ENCODE measurements at regions not wholly inside any gene's neighbourhood (a gene's known extent, or its start where the extent isn't known, plus 50 kb on each side); places are given as distances from the start of the nearest gene placed in this dataset.

- no peak for TF ChIP-seq PRDM10 (tag by site-specific recombination; IDR thresholded peaks at IDR 0.05)
These were observed 54.6 kb upstream of the ACSF3 start (continued) for GRCh38 chr16:89038811-89039735.

DNA sequence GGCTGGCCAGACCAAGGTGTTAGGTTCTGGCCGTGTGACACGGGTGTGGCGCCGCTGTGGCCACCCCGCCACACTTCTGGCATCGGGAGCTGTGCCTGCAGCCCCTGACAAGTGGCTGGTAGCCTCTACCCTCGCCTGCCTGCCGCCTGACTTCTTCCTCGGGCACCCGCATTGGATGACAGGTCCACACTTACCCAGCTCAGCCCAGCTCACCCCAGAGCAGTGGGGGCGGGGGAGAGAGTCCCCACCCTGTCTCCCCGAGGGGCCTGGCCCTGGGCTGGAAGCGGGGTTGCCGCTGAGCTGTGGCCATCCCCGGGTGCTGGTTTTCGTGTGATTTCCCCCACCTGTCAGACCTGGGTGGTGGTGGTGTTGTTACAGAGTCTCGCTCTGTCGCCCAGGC, 53.9 kb upstream of the ACSF3 start:
- no peaks in the 10 kb centered on the region for H3K9me3 ChIP-seq (ENCODE audit: control insufficient read depth, insufficient read depth, low read depth, low read length)
- ChIA-PET CTCF (no interaction called here), POLR2A (no interaction called here)
- no peak overlapping the region for H3K4me3 ChIP-seq (ENCODE audit: low read depth, low read length)
- TF ChIP-seq GLI4 (tag by site-specific recombination; IDR thresholded peaks at IDR 0.05): no peak
- TF ChIP-seq ZNF433 (tag by site-specific recombination; IDR thresholded peaks at IDR 0.05; ENCODE audit: low read depth): no peak
- no peak for TF ChIP-seq SCRT2 (tag by site-specific recombination; IDR thresholded peaks at IDR 0.05)
- no peak for TF ChIP-seq ZNF169 (tag by site-specific recombination; IDR thresholded peaks at IDR 0.05)
- no peak for TF ChIP-seq ZNF10 (tag by site-specific recombination; IDR thresholded peaks at IDR 0.05)
- no peaks in the 10 kb centered on the region for H3K36me3 ChIP-seq (ENCODE audit: control insufficient read depth in 2 of 2, insufficient read depth in 1 of 2, low read length in 2 of 2)
- H3K4me1 ChIP-seq (ENCODE audit: control insufficient read depth, insufficient read depth, low read length): no peaks in the 10 kb centered on the region
- H3K27ac ChIP-seq (ENCODE audit: extremely low read depth, low read depth, low read length): no peak overlapping the region

DNA sequence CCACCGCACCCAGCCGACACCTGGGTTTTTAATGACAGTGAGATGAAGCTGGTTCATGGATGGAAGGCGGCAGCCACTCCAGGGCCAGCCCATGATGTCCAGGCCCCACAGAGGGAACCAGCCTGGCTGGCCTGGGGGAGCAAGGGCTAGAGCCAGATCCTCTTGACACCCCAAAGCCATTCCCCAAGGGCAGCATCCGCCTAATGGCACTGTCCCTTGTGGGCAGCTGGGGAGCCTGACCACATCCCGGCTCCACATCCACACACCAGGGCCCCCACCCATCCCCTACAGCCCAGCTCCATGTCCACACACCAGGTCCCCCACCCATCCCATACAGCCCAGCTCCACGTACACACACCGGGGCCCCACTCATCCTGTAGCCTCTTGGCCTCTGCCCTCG, 53.3 kb upstream of the ACSF3 start:
- Histone ChIP-seq H3K36me3 (ENCODE audit: control insufficient read depth in 2 of 2, insufficient read depth in 1 of 2, low read length in 2 of 2) (no peaks in the 10 kb centered on the region), H3K27ac (ENCODE audit: extremely low read depth, low read depth, low read length) (no peak overlapping the region), H3K4me3 (ENCODE audit: low read depth, low read length) (no peak overlapping the region), H3K9me3 (ENCODE audit: control insufficient read depth, insufficient read depth, low read depth, low read length) (no peaks in the 10 kb centered on the region), H3K4me1 (ENCODE audit: control insufficient read depth, insufficient read depth, low read length) (no peaks in the 10 kb centered on the region)
- CTCF ChIA-PET: no interaction called here
- POLR2A ChIA-PET: no interaction called here
- TF ChIP-seq ZSCAN4 (tag by site-specific recombination; IDR thresholded peaks at IDR 0.05) (no peak), ZNF37A (tag by site-specific recombination; IDR thresholded peaks at IDR 0.05) (no peak), ZNF248 (tag by site-specific recombination; IDR thresholded peaks at IDR 0.05) (no peak), KLF16 (tag by site-specific recombination; IDR thresholded peaks at IDR 0.05) (no peak), PRDM1 (tag by site-specific recombination; IDR thresholded peaks at IDR 0.05) (no peak), ZFP37 (tag by site-specific recombination; IDR thresholded peaks at IDR 0.05) (no peak), KLF8 (tag by site-specific recombination; IDR thresholded peaks at IDR 0.05) (no peak), WT1 (tag by site-specific recombination; IDR thresholded peaks at IDR 0.05) (no peak), ZNF280C (tag by site-specific recombination; IDR thresholded peaks at IDR 0.05) (no peak), REPIN1 (tag by site-specific recombination; IDR thresholded peaks at IDR 0.05; ENCODE audit: low read depth) (no peak), GFI1B (tag by site-specific recombination; IDR thresholded peaks at IDR 0.05) (no peak), ZNF423 (tag by site-specific recombination; IDR thresholded peaks at IDR 0.05) (no peak)
- TF ChIP-seq, protein P1, sequence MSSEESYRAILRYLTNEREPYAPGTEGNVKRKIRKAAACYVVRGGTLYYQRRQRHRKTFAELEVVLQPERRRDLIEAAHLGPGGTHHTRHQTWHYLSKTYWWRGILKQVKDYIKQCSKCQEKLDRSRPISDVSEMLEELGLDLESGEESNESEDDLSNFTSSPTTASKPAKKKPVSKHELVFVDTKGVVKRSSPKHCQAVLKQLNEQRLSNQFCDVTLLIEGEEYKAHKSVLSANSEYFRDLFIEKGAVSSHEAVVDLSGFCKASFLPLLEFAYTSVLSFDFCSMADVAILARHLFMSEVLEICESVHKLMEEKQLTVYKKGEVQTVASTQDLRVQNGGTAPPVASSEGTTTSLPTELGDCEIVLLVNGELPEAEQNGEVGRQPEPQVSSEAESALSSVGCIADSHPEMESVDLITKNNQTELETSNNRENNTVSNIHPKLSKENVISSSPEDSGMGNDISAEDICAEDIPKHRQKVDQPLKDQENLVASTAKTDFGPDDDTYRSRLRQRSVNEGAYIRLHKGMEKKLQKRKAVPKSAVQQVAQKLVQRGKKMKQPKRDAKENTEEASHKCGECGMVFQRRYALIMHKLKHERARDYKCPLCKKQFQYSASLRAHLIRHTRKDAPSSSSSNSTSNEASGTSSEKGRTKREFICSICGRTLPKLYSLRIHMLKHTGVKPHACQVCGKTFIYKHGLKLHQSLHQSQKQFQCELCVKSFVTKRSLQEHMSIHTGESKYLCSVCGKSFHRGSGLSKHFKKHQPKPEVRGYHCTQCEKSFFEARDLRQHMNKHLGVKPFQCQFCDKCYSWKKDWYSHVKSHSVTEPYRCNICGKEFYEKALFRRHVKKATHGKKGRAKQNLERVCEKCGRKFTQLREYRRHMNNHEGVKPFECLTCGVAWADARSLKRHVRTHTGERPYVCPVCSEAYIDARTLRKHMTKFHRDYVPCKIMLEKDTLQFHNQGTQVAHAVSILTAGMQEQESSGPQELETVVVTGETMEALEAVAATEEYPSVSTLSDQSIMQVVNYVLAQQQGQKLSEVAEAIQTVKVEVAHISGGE (tag by site-specific recombination; conservative IDR thresholded peaks at IDR 0.05; ENCODE audit: low read depth): no peak
- TF ChIP-seq, protein P2, sequence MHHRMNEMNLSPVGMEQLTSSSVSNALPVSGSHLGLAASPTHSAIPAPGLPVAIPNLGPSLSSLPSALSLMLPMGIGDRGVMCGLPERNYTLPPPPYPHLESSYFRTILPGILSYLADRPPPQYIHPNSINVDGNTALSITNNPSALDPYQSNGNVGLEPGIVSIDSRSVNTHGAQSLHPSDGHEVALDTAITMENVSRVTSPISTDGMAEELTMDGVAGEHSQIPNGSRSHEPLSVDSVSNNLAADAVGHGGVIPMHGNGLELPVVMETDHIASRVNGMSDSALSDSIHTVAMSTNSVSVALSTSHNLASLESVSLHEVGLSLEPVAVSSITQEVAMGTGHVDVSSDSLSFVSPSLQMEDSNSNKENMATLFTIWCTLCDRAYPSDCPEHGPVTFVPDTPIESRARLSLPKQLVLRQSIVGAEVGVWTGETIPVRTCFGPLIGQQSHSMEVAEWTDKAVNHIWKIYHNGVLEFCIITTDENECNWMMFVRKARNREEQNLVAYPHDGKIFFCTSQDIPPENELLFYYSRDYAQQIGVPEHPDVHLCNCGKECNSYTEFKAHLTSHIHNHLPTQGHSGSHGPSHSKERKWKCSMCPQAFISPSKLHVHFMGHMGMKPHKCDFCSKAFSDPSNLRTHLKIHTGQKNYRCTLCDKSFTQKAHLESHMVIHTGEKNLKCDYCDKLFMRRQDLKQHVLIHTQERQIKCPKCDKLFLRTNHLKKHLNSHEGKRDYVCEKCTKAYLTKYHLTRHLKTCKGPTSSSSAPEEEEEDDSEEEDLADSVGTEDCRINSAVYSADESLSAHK (tag by site-specific recombination; IDR thresholded peaks at IDR 0.05): no peak
